ENCODE measurements at regions not wholly inside any gene's neighbourhood (a gene's known extent, or its start where the extent isn't known, plus 50 kb on each side); places are given as distances from the start of the nearest gene placed in this dataset.

GRCh38 chr11:96506953-96507354, 117.1 kb downstream of the JRKL start:
- H3K9me3 ChIP-seq (ENCODE audit: control insufficient read depth, low read depth, low read length): no peaks in the 10 kb centered on the region
- H3K27ac ChIP-seq (ENCODE audit: control insufficient read depth, insufficient read depth, low read length): no peak overlapping the region
- no peak overlapping the region for H3K4me3 ChIP-seq (ENCODE audit: control insufficient read depth in 2 of 3, extremely low read depth in 1 of 3, insufficient read depth in 2 of 3, low read depth in 1 of 3, low read length in 3 of 3)
- no peaks in the 10 kb centered on the region for H4K20me1 ChIP-seq (ENCODE audit: control insufficient read depth, extremely low read depth, insufficient read depth, low read length)
- no peak overlapping the region for H3K4me2 ChIP-seq (ENCODE audit: control insufficient read depth, extremely low read depth, insufficient read depth, low read depth, low read length)
- dilution Hi-C loops (cut with MboI; ENCODE audit: extremely low pct_ligation_motif_present, low sequenced_read_pairs): no loop called here
- H3K79me2 ChIP-seq (ENCODE audit: control insufficient read depth, insufficient read depth, low read length): no peaks in the 10 kb centered on the region
- H3K9ac ChIP-seq (ENCODE audit: control insufficient read depth, extremely low read depth, insufficient read depth, low read length): no peak overlapping the region
- no peak overlapping the region for H2AFZ ChIP-seq (ENCODE audit: control insufficient read depth, low read length)
- TF ChIP-seq EZH2 (IDR thresholded peaks at IDR 0.05; ENCODE audit: low read length) (no peak), CTCF (optimal IDR thresholded peaks at IDR 0.05 in 1 of 3, IDR thresholded peaks at IDR 0.05 in 1 of 3, conservative IDR thresholded peaks at IDR 0.05 in 1 of 3; ENCODE audit: extremely low read depth in 1 of 3, insufficient read depth in 2 of 3, low read length in 3 of 3) (no peak)
- no peaks in the 10 kb centered on the region for H3K27me3 ChIP-seq (ENCODE audit: control insufficient read depth, extremely low read depth, insufficient read depth, low read length)
- H3K4me1 ChIP-seq (ENCODE audit: control insufficient read depth, extremely low read depth, insufficient read depth, low read length): no peaks in the 10 kb centered on the region
- DNase-seq (ENCODE audit: low read depth, low spot score) (no peak), FAIRE-seq (no peak)
- no peaks in the 10 kb centered on the region for H3K36me3 ChIP-seq (ENCODE audit: control insufficient read depth in 2 of 2, extremely low read depth in 1 of 2, insufficient read depth in 2 of 2, low read length in 2 of 2)
- H3K9me1 ChIP-seq (ENCODE audit: control insufficient read depth, extremely low read depth, insufficient read depth, low read length): no peaks in the 10 kb centered on the region

GRCh38 chr11:96508861-96509260, 119.0 kb downstream of the JRKL start:
- TF ChIP-seq EZH2 (IDR thresholded peaks at IDR 0.05; ENCODE audit: low read length) (no peak), CTCF (optimal IDR thresholded peaks at IDR 0.05 in 1 of 3, IDR thresholded peaks at IDR 0.05 in 1 of 3, conservative IDR thresholded peaks at IDR 0.05 in 1 of 3; ENCODE audit: extremely low read depth in 1 of 3, insufficient read depth in 2 of 3, low read length in 3 of 3) (no peak)
- no peak overlapping the region for H3K9ac ChIP-seq (ENCODE audit: control insufficient read depth, extremely low read depth, insufficient read depth, low read length)
- FAIRE-seq (no peak), DNase-seq (ENCODE audit: low read depth, low spot score) (no peak)
- H3K4me2 ChIP-seq (ENCODE audit: control insufficient read depth, extremely low read depth, insufficient read depth, low read depth, low read length): no peak overlapping the region
- H3K9me1 ChIP-seq (ENCODE audit: control insufficient read depth, extremely low read depth, insufficient read depth, low read length): no peaks in the 10 kb centered on the region
- H3K9me3 ChIP-seq (ENCODE audit: control insufficient read depth, low read depth, low read length): no peaks in the 10 kb centered on the region
- dilution Hi-C loops (cut with MboI; ENCODE audit: extremely low pct_ligation_motif_present, low sequenced_read_pairs): no loop called here
- no peak overlapping the region for H3K4me3 ChIP-seq (ENCODE audit: control insufficient read depth in 2 of 3, extremely low read depth in 1 of 3, insufficient read depth in 2 of 3, low read depth in 1 of 3, low read length in 3 of 3)
- no peaks in the 10 kb centered on the region for H3K27me3 ChIP-seq (ENCODE audit: control insufficient read depth, extremely low read depth, insufficient read depth, low read length)
- no peaks in the 10 kb centered on the region for H3K36me3 ChIP-seq (ENCODE audit: control insufficient read depth in 2 of 2, extremely low read depth in 1 of 2, insufficient read depth in 2 of 2, low read length in 2 of 2)
- no peak overlapping the region for H2AFZ ChIP-seq (ENCODE audit: control insufficient read depth, low read length)
- no peaks in the 10 kb centered on the region for H3K4me1 ChIP-seq (ENCODE audit: control insufficient read depth, extremely low read depth, insufficient read depth, low read length)
- no peaks in the 10 kb centered on the region for H4K20me1 ChIP-seq (ENCODE audit: control insufficient read depth, extremely low read depth, insufficient read depth, low read length)
- no peaks in the 10 kb centered on the region for H3K79me2 ChIP-seq (ENCODE audit: control insufficient read depth, insufficient read depth, low read length)
- H3K27ac ChIP-seq (ENCODE audit: control insufficient read depth, insufficient read depth, low read length): no peak overlapping the region
